Left lung (tissue), 4 donors: ENCODE measurements at regions not wholly inside any gene's neighbourhood (a gene's known extent, or its start where the extent isn't known, plus 50 kb on each side); places are given as distances from the start of the nearest gene placed in this dataset.

ENCODE experiments used
- ATAC-seq: fragments of 200-7000 bp; cut with Tn5 transposase; one replicate; pipeline ENCODE4 v1.9.1; 2020; ENCODE audit warnings: moderate library complexity
- DNase-seq, 4 donors: peaks; one replicate each; pipeline ENCODE4 v3.0.0-alpha.2; 2013 to 2020
- H3K27ac ChIP-seq, 2 donors: fragments of 200-600 bp; sonication (generic) in 1 of 2; one replicate each; pipeline versions ENCODE4 v1.5.0 to v1.8.0; 2020 to 2021
- H3K27me3 ChIP-seq, 2 donors: fragments of 200-600 bp; sonication (generic) in 1 of 2; one replicate each; pipeline versions ENCODE4 v1.5.0 to v1.8.0; 2020 to 2021
- H3K36me3 ChIP-seq, 2 donors: fragments of 200-600 bp; sonication (generic) in 1 of 2; one replicate each; pipeline versions ENCODE4 v1.5.0 to v1.8.0; 2020 to 2021
- H3K4me1 ChIP-seq, 2 donors: fragments of 200-600 bp; one replicate each; pipeline ENCODE4 v1.8.0; 2021
- H3K4me3 ChIP-seq, 2 donors: fragments of 200-600 bp; sonication (generic) in 1 of 2; one replicate each; pipeline versions ENCODE4 v1.5.0 to v1.8.0; 2020 to 2021; ENCODE audit warnings: mild to moderate bottlenecking in 1 of 2
- H3K9me3 ChIP-seq, 2 donors: fragments of 200-600 bp; sonication (generic) in 1 of 2; one replicate each; pipeline versions ENCODE4 v1.5.0 to v1.8.0; 2020 to 2021
- CTCF ChIP-seq, 2 donors: fragments of 200-600 bp; sonication (generic) in 1 of 2; IDR thresholded peaks; one replicate each; pipeline versions ENCODE4 v1.5.0 to v1.8.0; 2021; ENCODE audit warnings: antibody characterized with exemption in 2 of 2
- intact Hi-C, 2 donors: fragments of 100-400 bp; cut with DNase I; formaldehyde crosslinking; loops; one replicate each; pipeline versions ENCODE4 v1.11.2 to v1.14.2; 2022
- donor health status: DM: no; HTN: yes; CAD: no.
- donor health status: DM: no; HTN: no; CAD: no.

- intact Hi-C loops: no loop called here
- TF ChIP-seq CTCF (IDR thresholded peaks at IDR 0.05): no peak
- no peaks in the 10 kb centered on the region for H3K9me3 ChIP-seq
- H3K27me3 ChIP-seq: no peaks in the 10 kb centered on the region
- H3K36me3 ChIP-seq: no peaks in the 10 kb centered on the region
- H3K4me3 ChIP-seq: no peak overlapping the region
- DNase-seq (no peak), ATAC-seq (no peak)
- H3K4me1 ChIP-seq: no peaks in the 10 kb centered on the region
- H3K27ac ChIP-seq: no peak overlapping the region
These were observed 159.8 kb downstream of the RPAP3 start for GRCh38 chr12:47545938-47546609.

- TF ChIP-seq CTCF (IDR thresholded peaks at IDR 0.05): no peak
- Histone ChIP-seq H3K9me3 (peaks cover 0 to 11% of the 10 kb centered on the region in 2 donors), H3K36me3 (no peaks in the 10 kb centered on the region), H3K27ac (no peak overlapping the region), H3K4me1 (no peaks in the 10 kb centered on the region), H3K27me3 (no peaks in the 10 kb centered on the region), H3K4me3 (no peak overlapping the region)
- ATAC-seq: no peak
- DNase-seq: peak in 2 of 4 donors; percentile 6 to 8
- intact Hi-C loops: no loop called here
These were observed 171.1 kb downstream of the RPAP3 start for GRCh38 chr12:47534695-47535094.

- no peak for TF ChIP-seq CTCF (IDR thresholded peaks at IDR 0.05)
- no peak for ATAC-seq
- intact Hi-C loops: no loop called here
- Histone ChIP-seq H3K9me3 (peaks cover 0 to 16% of the 10 kb centered on the region in 2 donors), H3K36me3 (no peaks in the 10 kb centered on the region), H3K27me3 (no peaks in the 10 kb centered on the region), H3K4me3 (no peak overlapping the region), H3K27ac (no peak overlapping the region), H3K4me1 (no peaks in the 10 kb centered on the region)
- no peak for DNase-seq
These were observed 175.8 kb downstream of the RPAP3 start for GRCh38 chr12:47530050-47530449.

GRCh38 chr12:47527816-47528215 lies 178.0 kb downstream of the RPAP3 start:
- H3K27ac ChIP-seq: no peak overlapping the region
- TF ChIP-seq CTCF (IDR thresholded peaks at IDR 0.05): no peak
- intact Hi-C loops: no loop called here
- peaks cover 0 to 16% of the 10 kb centered on the region in 2 donors for H3K9me3 ChIP-seq
- H3K36me3 ChIP-seq: no peaks in the 10 kb centered on the region
- no peaks in the 10 kb centered on the region for H3K27me3 ChIP-seq
- no peaks in the 10 kb centered on the region for H3K4me1 ChIP-seq
- ATAC-seq: no peak
- no peak for DNase-seq
- H3K4me3 ChIP-seq: no peak overlapping the region

- Histone ChIP-seq H3K27me3 (no peaks in the 10 kb centered on the region), H3K9me3 (peaks cover 0 to 28% of the 10 kb centered on the region in 2 donors), H3K36me3 (no peaks in the 10 kb centered on the region), H3K4me1 (no peaks in the 10 kb centered on the region), H3K27ac (no peak overlapping the region), H3K4me3 (no peak overlapping the region)
- no peak for TF ChIP-seq CTCF (IDR thresholded peaks at IDR 0.05)
- intact Hi-C loops: no loop called here
- DNase-seq: no peak
- ATAC-seq: no peak
These were observed 185.8 kb downstream of the RPAP3 start for GRCh38 chr12:47520029-47520428.
